Caco-2 (cell line): ENCODE measurements at regions not wholly inside any gene's neighbourhood (a gene's known extent, or its start where the extent isn't known, plus 50 kb on each side); places are given as distances from the start of the nearest gene placed in this dataset.

ENCODE experiments used
- BruUV-seq: library from RNA; stranded (reverse); fragments of 400-500 nt; replicated peaks from 2 replicates; lab custom pipeline; 2021; lab: Mats Ljungman, UMichigan
- CTCF ChIA-PET: fragments of 300-600 bp; sonication (Branson Sonifier 250); formaldehyde crosslinking; loops from one replicate; lab custom pipeline; 2022; ENCODE audit warnings: antibody characterized with exemption; lab: Charles Lee
- POLR2A ChIA-PET: fragments of 300-600 bp; sonication (Branson Sonifier 250); formaldehyde crosslinking; loops from one replicate; lab custom pipeline; 2022; ENCODE audit warnings: antibody characterized with exemption; lab: Charles Lee
- DNase-seq, 2 experiments: peaks; one replicate each; pipeline versions ENCODE4 v3.0.0 to v3.0.0-alpha.2; 2020 to 2022
- H3K27me3 ChIP-seq: replicated peaks from 2 replicates; pipeline ENCODE4 v1.6.0; 2011; ENCODE audit warnings: low read length; ENCODE audit not compliant: control insufficient read depth, insufficient read depth
- H3K36me3 ChIP-seq: 2 replicates; pipeline ENCODE4 v1.5.1; 2011; ENCODE audit warnings: low read length; ENCODE audit not compliant: control insufficient read depth, insufficient read depth
- H3K4me1 ChIP-seq: fragments of 250-450 bp; sonication (Bioruptor Pico); 2 replicates; pipeline ENCODE4 v1.5.1; 2020; ENCODE audit warnings: mild to moderate bottlenecking
- H3K4me3 ChIP-seq: 2 replicates; pipeline ENCODE4 v1.5.1; 2011; ENCODE audit warnings: low read depth, mild to moderate bottlenecking, control low read depth, low read length
- H3K9me3 ChIP-seq: fragments of 250-450 bp; sonication (Bioruptor Pico); 2 replicates; pipeline ENCODE4 v1.5.1; 2020; ENCODE audit warnings: mild to moderate bottlenecking, moderate library complexity
- H3K27ac Mint-ChIP-seq: one replicate; pipeline ENCODE4 v1.8.0; 2022; ENCODE audit warnings: mixed read lengths; ENCODE audit not compliant: unreplicated experiment
- H3K27me3 Mint-ChIP-seq: one replicate; pipeline ENCODE4 v1.8.0; 2022; ENCODE audit warnings: mixed read lengths; ENCODE audit not compliant: insufficient read depth, unreplicated experiment
- H3K36me3 Mint-ChIP-seq: one replicate; pipeline ENCODE4 v1.8.0; 2022; ENCODE audit warnings: mild to moderate bottlenecking, mixed read lengths; ENCODE audit not compliant: insufficient read depth, unreplicated experiment
- H3K4me1 Mint-ChIP-seq: one replicate; pipeline ENCODE4 v1.8.0; 2022; ENCODE audit warnings: low read depth, mixed read lengths; ENCODE audit not compliant: unreplicated experiment
- H3K4me3 Mint-ChIP-seq: one replicate; pipeline ENCODE4 v1.8.0; 2022; ENCODE audit warnings: mild to moderate bottlenecking, moderate library complexity, mixed read lengths; ENCODE audit not compliant: unreplicated experiment
- H3K9me3 Mint-ChIP-seq: one replicate; pipeline ENCODE4 v1.8.0; 2022; ENCODE audit warnings: mixed read lengths; ENCODE audit not compliant: unreplicated experiment
- CTCF ChIP-seq, 2 experiments: fragments of 200-600 bp in 1 of 2; IDR thresholded peaks; 1 replicate in 1 of 2; 2 replicates in 1 of 2; pipeline versions ENCODE4 v1.5.1 to v1.8.0; 2011 to 2022; ENCODE audit warnings: antibody characterized with exemption in 1 of 2, control low read depth in 1 of 2, inconsistent platforms in 1 of 2, low read depth in 1 of 2, low read length in 1 of 2, mild to moderate bottlenecking in 1 of 2, moderate library complexity in 1 of 2; ENCODE audit not compliant: insufficient read depth in 1 of 2, severe bottlenecking in 1 of 2, unreplicated experiment in 1 of 2
- intact Hi-C: fragments of 100-400 bp; cut with micrococcal nuclease; formaldehyde crosslinking; loops from one replicate; pipeline ENCODE4 v1.10.0; 2022; ENCODE audit not compliant: unreplicated experiment

- intact Hi-C loops = no loop called here
- no TSS peak for BruUV-seq
Observed at GRCh38 chr11:121773076-121773475, 320.3 kb upstream of the SORL1-AS1 start.

GRCh38 chr11:121770939-121771595 lies 318.3 kb upstream of the SORL1-AS1 start:
- ChIA-PET POLR2A (no interaction called here), CTCF (no interaction called here)
- Histone ChIP-seq H3K9me3 (no peaks in the 10 kb centered on the region), H3K4me3 (no peak overlapping the region), H3K27me3 (peaks cover 4% of the 10 kb centered on the region), H3K4me1 (no peaks in the 10 kb centered on the region), H3K36me3 (no peaks in the 10 kb centered on the region)
- intact Hi-C loops = no loop called here
- Mint-ChIP-seq H3K27me3 (peaks cover 24% of the 10 kb centered on the region), H3K4me3 (no peak overlapping the region), H3K9me3 (no peaks in the 10 kb centered on the region), H3K27ac (no peak overlapping the region), H3K4me1 (no peaks in the 10 kb centered on the region), H3K36me3 (no peaks in the 10 kb centered on the region)
- no peak for DNase-seq
- no peak for TF ChIP-seq CTCF (IDR thresholded peaks at IDR 0.05; ENCODE audit: insufficient read depth in 1 of 2, low read depth in 1 of 2, low read length in 1 of 2, severe bottlenecking in 1 of 2, unreplicated experiment in 1 of 2)
- no TSS peak for BruUV-seq

More at GRCh38 chr11:121773076-121773475, 320.3 kb upstream of the SORL1-AS1 start:
- no peak for TF ChIP-seq CTCF (IDR thresholded peaks at IDR 0.05; ENCODE audit: insufficient read depth in 1 of 2, low read depth in 1 of 2, low read length in 1 of 2, severe bottlenecking in 1 of 2, unreplicated experiment in 1 of 2)
- CTCF ChIA-PET = no interaction called here
- H3K27me3 ChIP-seq = peaks cover 2% of the 10 kb centered on the region; the same call in 1 of the 2 replicates
- DNase-seq = no peak
- Mint-ChIP-seq H3K4me3 (no peak overlapping the region), H3K4me1 (no peaks in the 10 kb centered on the region), H3K9me3 (no peaks in the 10 kb centered on the region), H3K27ac (no peak overlapping the region), H3K27me3 (peaks cover 18% of the 10 kb centered on the region), H3K36me3 (no peaks in the 10 kb centered on the region)
- H3K4me3 ChIP-seq = no peak overlapping the region
- POLR2A ChIA-PET = no interaction called here
- H3K36me3 ChIP-seq = no peaks in the 10 kb centered on the region
- H3K4me1 ChIP-seq = no peaks in the 10 kb centered on the region
- H3K9me3 ChIP-seq = no peaks in the 10 kb centered on the region

GRCh38 chr11:121769191-121769590 lies 316.4 kb upstream of the SORL1-AS1 start:
- no TSS peak for BruUV-seq
- POLR2A ChIA-PET = no interaction called here
- CTCF ChIA-PET = no interaction called here
- H3K9me3 Mint-ChIP-seq = no peaks in the 10 kb centered on the region
- no peak overlapping the region for H3K4me3 Mint-ChIP-seq
- intact Hi-C loops = no loop called here
- no peaks in the 10 kb centered on the region for H3K9me3 ChIP-seq
- no peaks in the 10 kb centered on the region for H3K4me1 ChIP-seq
- DNase-seq = no peak
- H3K27ac Mint-ChIP-seq = no peak overlapping the region
- no peaks in the 10 kb centered on the region for H3K36me3 Mint-ChIP-seq
- H3K27me3 ChIP-seq = peaks cover 4% of the 10 kb centered on the region
- TF ChIP-seq CTCF (IDR thresholded peaks at IDR 0.05; ENCODE audit: insufficient read depth in 1 of 2, low read depth in 1 of 2, low read length in 1 of 2, severe bottlenecking in 1 of 2, unreplicated experiment in 1 of 2) = no peak
- no peak overlapping the region for H3K4me3 ChIP-seq
- no peaks in the 10 kb centered on the region for H3K36me3 ChIP-seq
- H3K27me3 Mint-ChIP-seq = peaks cover 32% of the 10 kb centered on the region
- no peaks in the 10 kb centered on the region for H3K4me1 Mint-ChIP-seq
